ENCODE measurements at regions not wholly inside any gene's neighbourhood (a gene's known extent, or its start where the extent isn't known, plus 50 kb on each side); places are given as distances from the start of the nearest gene placed in this dataset.

- WGBS, 2 donors = 62 to 66% methylated on average over 7 of the region's 7 CpGs
- no peaks in the 10 kb centered on the region for H3K27me3 ChIP-seq
- H3K4me3 ChIP-seq = no peak overlapping the region
- H3K4me1 ChIP-seq = no peaks in the 10 kb centered on the region
- H3K9me3 ChIP-seq = no peaks in the 10 kb centered on the region
- no peak for DNase-seq
- TF ChIP-seq CTCF (IDR thresholded peaks at IDR 0.05) (no peak), POLR2A (IDR thresholded peaks at IDR 0.05) (no peak)
- H3K27ac ChIP-seq = no peak overlapping the region
- intact Hi-C loops (cut with DNase I) = no loop called here
- H3K36me3 ChIP-seq = no peaks in the 10 kb centered on the region
These were observed 1019.2 kb downstream of the TTLL7 start for GRCh38 chr1:82979593-82980236.

GRCh38 chr1:82978461-82979324 is 1020.2 kb downstream of the TTLL7 start:
- Histone ChIP-seq H3K27ac (no peak overlapping the region), H3K9me3 (no peaks in the 10 kb centered on the region), H3K36me3 (no peaks in the 10 kb centered on the region), H3K4me1 (no peaks in the 10 kb centered on the region), H3K4me3 (no peak overlapping the region), H3K27me3 (no peaks in the 10 kb centered on the region)
- no peak for TF ChIP-seq POLR2A (IDR thresholded peaks at IDR 0.05)
- no peak for TF ChIP-seq CTCF (IDR thresholded peaks at IDR 0.05)
- intact Hi-C loops (cut with DNase I) = no loop called here
- DNase-seq = no peak
- 85 to 90% methylated on average over 10 of the region's 10 CpGs for WGBS, 2 donors

GRCh38 chr1:82972841-82973553 is 1025.9 kb downstream of the TTLL7 start:
- H3K36me3 ChIP-seq = no peaks in the 10 kb centered on the region
- H3K27ac ChIP-seq = no peak overlapping the region
- H3K9me3 ChIP-seq = no peaks in the 10 kb centered on the region
- H3K27me3 ChIP-seq = no peaks in the 10 kb centered on the region
- no peaks in the 10 kb centered on the region for H3K4me1 ChIP-seq
- no peak for DNase-seq
- intact Hi-C loops (cut with DNase I) = no loop called here
- 84 to 85% methylated on average over 15 of the region's 15 CpGs for WGBS, 2 donors
- no peak overlapping the region for H3K4me3 ChIP-seq
- no peak for TF ChIP-seq POLR2A (IDR thresholded peaks at IDR 0.05)
- no peak for TF ChIP-seq CTCF (IDR thresholded peaks at IDR 0.05)

- Histone ChIP-seq H3K27ac (no peak overlapping the region), H3K4me3 (no peak overlapping the region), H3K27me3 (no peaks in the 10 kb centered on the region), H3K4me1 (no peaks in the 10 kb centered on the region), H3K36me3 (no peaks in the 10 kb centered on the region), H3K9me3 (peaks cover 0 to 2% (median 0%) of the 10 kb centered on the region in 3 donors)
- no peak for DNase-seq
- intact Hi-C loops (cut with DNase I) = no loop called here
- WGBS, 2 donors = 87 to 89% methylated on average over 2 of the region's 2 CpGs
- TF ChIP-seq POLR2A (IDR thresholded peaks at IDR 0.05) = no peak
These were observed 1029.6 kb downstream of the TTLL7 start for GRCh38 chr1:82969340-82969739.

- WGBS, 2 donors = 69 to 70% methylated on average over 2 of the region's 2 CpGs
- Histone ChIP-seq H3K4me1 (no peaks in the 10 kb centered on the region), H3K27me3 (no peaks in the 10 kb centered on the region), H3K9me3 (peaks cover 0 to 9% (median 0%) of the 10 kb centered on the region in 3 donors), H3K27ac (no peak overlapping the region), H3K4me3 (no peak overlapping the region), H3K36me3 (no peaks in the 10 kb centered on the region)
- intact Hi-C loops (cut with DNase I) = no loop called here
- TF ChIP-seq CTCF (IDR thresholded peaks at IDR 0.05) (no peak), POLR2A (IDR thresholded peaks at IDR 0.05) (no peak)
- no peak for DNase-seq
These were observed 1036.3 kb downstream of the TTLL7 start for GRCh38 chr1:82962658-82963057.
